Ovary (tissue), 7 donors: ENCODE measurements at regions not wholly inside any gene's neighbourhood (a gene's known extent, or its start where the extent isn't known, plus 50 kb on each side); places are given as distances from the start of the nearest gene placed in this dataset.
"Not testable (repeated sequence)": the region's sequence is repeated elsewhere in the genome, so short reads cannot be mapped to it uniquely, and the experiment has no call there.

Source experiments
- DNase-seq, 5 donors: peaks; one replicate each; pipeline ENCODE4 v3.0.0-alpha.2; 2019 to 2020
- H3K27ac ChIP-seq, 2 donors: fragments of 200-600 bp; one replicate each; pipeline versions ENCODE4 v1.5.1 to v1.8.0; 2019 to 2022
- H3K27me3 ChIP-seq: fragments of 200-600 bp; one replicate; pipeline ENCODE4 v1.8.0; 2022
- H3K36me3 ChIP-seq: fragments of 200-600 bp; sonication (generic); one replicate; pipeline ENCODE4 v1.5.1; 2019
- H3K4me1 ChIP-seq: one replicate; pipeline ENCODE4 v1.8.1; 2013; ENCODE audit warnings: mild to moderate bottlenecking, moderate library complexity; ENCODE audit not compliant: insufficient read depth
- H3K4me3 ChIP-seq: fragments of 200-600 bp; sonication (generic); one replicate; pipeline ENCODE4 v1.5.1; 2017
- H3K9me3 ChIP-seq, 2 donors: fragments of 200-600 bp in 1 of 2; sonication (generic) in 1 of 2; one replicate each; pipeline versions ENCODE4 v1.5.1 to v1.8.1; 2013 to 2019; ENCODE audit warnings: mild to moderate bottlenecking in 1 of 2, moderate library complexity in 1 of 2
- EP300 ChIP-seq: sonication (generic); formaldehyde crosslinking; IDR thresholded peaks from one replicate; pipeline ENCODE4 v1.6.1; 2017; ENCODE audit warnings: antibody characterized with exemption
- POLR2A ChIP-seq: fragments of 450-650 bp; IDR thresholded peaks from one replicate; pipeline ENCODE4 v1.6.1; 2017; ENCODE audit warnings: antibody characterized with exemption, mild to moderate bottlenecking, moderate library complexity
- WGBS, 3 donors: extraction: QIAGEN DNeasy Blood & Tissue Kit in 1 of 3; methylation state at CpG; one replicate each; pipeline versions ENCODE4 v1.1.5 to v1.1.7; 2013 to 2017; 5-methylcytosine and 5-hydroxymethylcytosine counted together
- intact Hi-C, 4 donors: fragments of 100-400 bp; cut with DNase I; formaldehyde crosslinking; loops; one replicate each; pipeline versions ENCODE4 v1.11.0 to v1.15.1; 2022 to 2023
- TF ChIP-seq, protein P1 (sequence below), 3 donors: fragments of 450-650 bp in 2 of 3; fragments of 200-600 bp in 1 of 3; IDR thresholded peaks; one replicate each; pipeline versions ENCODE4 v1.5.1 to v1.8.0; 2016 to 2022; ENCODE audit warnings: antibody characterized with exemption in 3 of 3, mild to moderate bottlenecking in 1 of 3
- donor health status: DM: no; HTN: no; CAD: no; lungs with moderate emphysema.
- donor health status: DM: no; HTN: no; CAD: no.
- donor health status: Bipolar disorder and iron deficiency.
- donor health status: DM: no; HTN: no; CAD: no.
- donor health status: DM: yes; HTN: yes; CAD: no.

DNA sequence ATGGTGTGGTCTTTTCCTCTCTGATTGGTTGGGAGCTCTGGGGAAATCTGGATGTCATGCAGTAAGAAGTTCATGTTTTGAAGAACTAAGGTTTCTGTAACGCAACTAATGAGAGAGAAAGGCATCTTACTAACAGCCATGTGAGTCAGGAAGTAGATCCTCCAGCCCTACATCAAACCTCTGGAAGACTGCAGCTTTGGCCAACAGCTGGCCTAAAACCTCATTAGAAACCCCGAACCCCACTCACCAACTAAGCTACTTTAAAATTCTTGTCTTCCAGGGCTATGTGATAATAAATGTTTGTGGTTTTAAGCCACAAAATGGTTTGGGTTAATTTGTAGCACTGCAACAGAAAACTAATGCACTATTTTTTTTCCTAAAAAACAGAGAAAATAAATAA lies 549.0 kb upstream of the GRID2 start:
- Histone ChIP-seq H3K27ac (no peak overlapping the region), H3K4me3 (no peak overlapping the region), H3K36me3 (no peaks in the 10 kb centered on the region), H3K9me3 (no peaks in the 10 kb centered on the region), H3K4me1 (no peaks in the 10 kb centered on the region), H3K27me3 (no peaks in the 10 kb centered on the region)
- intact Hi-C loops: no loop called here
- no peak for DNase-seq
- WGBS, 3 donors: 44 to 66% (median 61%) methylated on average over 2 of the region's 2 CpGs
- TF ChIP-seq POLR2A: no peak
- TF ChIP-seq, protein P1, sequence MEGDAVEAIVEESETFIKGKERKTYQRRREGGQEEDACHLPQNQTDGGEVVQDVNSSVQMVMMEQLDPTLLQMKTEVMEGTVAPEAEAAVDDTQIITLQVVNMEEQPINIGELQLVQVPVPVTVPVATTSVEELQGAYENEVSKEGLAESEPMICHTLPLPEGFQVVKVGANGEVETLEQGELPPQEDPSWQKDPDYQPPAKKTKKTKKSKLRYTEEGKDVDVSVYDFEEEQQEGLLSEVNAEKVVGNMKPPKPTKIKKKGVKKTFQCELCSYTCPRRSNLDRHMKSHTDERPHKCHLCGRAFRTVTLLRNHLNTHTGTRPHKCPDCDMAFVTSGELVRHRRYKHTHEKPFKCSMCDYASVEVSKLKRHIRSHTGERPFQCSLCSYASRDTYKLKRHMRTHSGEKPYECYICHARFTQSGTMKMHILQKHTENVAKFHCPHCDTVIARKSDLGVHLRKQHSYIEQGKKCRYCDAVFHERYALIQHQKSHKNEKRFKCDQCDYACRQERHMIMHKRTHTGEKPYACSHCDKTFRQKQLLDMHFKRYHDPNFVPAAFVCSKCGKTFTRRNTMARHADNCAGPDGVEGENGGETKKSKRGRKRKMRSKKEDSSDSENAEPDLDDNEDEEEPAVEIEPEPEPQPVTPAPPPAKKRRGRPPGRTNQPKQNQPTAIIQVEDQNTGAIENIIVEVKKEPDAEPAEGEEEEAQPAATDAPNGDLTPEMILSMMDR (IDR thresholded peaks at IDR 0.05): no peak
- no peak for TF ChIP-seq EP300

DNA sequence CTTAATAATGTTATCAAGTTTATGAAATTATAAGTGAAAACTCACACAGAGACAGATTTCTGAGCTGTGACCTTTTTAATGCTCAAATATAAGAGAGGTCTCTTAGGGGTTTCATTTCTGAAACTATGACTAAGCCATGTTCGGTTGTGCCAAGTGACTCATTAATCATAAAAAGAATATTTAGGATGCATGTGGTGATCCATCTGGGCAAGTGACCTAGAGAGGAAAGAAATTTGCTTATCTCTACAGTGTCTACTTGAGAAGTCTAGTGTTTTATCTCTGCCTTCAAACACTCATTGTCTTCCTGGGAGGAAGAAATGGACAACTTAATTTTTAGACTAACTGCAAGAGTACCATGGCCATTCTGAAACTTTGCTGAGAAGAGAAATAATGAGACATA lies 545.3 kb upstream of the GRID2 start:
- no peaks in the 10 kb centered on the region for H3K27me3 ChIP-seq
- DNase-seq: no peak
- intact Hi-C loops: no loop called here
- H3K4me1 ChIP-seq: no peaks in the 10 kb centered on the region
- no peak overlapping the region for H3K4me3 ChIP-seq
- no peak overlapping the region for H3K27ac ChIP-seq
- H3K9me3 ChIP-seq: no peaks in the 10 kb centered on the region
- H3K36me3 ChIP-seq: no peaks in the 10 kb centered on the region
- 36 to 65% (median 59%) methylated on average over 1 of the region's 1 CpG for WGBS, 3 donors
- no peak for TF ChIP-seq POLR2A
- TF ChIP-seq, protein P1 (IDR thresholded peaks at IDR 0.05): no peak
- TF ChIP-seq EP300: no peak

DNA sequence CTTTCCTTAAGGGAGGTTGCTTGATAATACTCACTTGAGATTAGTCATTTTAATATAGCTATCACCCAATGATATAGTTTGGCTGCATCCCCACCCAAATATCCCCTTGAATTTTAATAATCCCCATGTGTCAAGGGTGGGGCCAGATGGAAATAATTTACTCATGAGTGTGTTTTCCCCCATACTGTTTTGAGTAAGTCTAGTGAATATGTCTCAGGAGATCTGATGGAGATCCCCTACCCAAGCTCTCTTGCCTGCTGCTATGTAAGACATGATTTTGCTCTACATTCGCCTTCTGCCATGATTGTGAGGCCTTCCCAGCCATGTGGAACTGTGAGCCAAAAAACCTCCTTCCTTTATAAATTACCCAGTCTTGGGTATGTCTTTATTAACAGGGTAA lies 539.7 kb upstream of the GRID2 start:
- Histone ChIP-seq H3K9me3 (no peaks in the 10 kb centered on the region), H3K27ac (no peak overlapping the region), H3K36me3 (no peaks in the 10 kb centered on the region), H3K4me3 (no peak overlapping the region), H3K4me1 (no peaks in the 10 kb centered on the region), H3K27me3 (no peaks in the 10 kb centered on the region)
- intact Hi-C loops: no loop called here
- TF ChIP-seq, protein P1 (IDR thresholded peaks at IDR 0.05): no peak
- TF ChIP-seq EP300: no peak
- TF ChIP-seq POLR2A: no peak
- 71 to 86% (median 82%) methylated on average over 1 of the region's 1 CpG for WGBS, 3 donors
- no peak for DNase-seq

DNA sequence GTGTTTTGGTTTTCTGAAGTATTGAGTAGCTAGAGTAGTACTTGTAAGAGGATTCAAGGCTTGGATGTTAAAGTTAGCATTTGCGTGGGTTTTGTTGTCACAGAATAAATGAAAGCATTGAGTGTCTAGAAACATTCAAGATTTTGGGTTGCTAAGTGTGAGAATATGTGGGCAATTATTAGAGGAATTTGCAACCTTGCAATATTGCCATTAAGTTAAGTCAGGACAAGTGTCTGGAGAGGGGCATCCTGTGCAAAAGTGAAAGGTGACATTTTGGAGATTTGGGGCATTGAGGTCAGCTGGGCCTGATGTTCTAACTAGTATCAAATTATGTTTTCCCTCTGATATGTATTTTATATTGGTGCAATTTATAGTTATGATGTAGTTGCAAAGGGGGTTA lies 533.9 kb upstream of the GRID2 start:
- H3K4me1 ChIP-seq: no peaks in the 10 kb centered on the region
- no peak for TF ChIP-seq POLR2A
- TF ChIP-seq, protein P1 (IDR thresholded peaks at IDR 0.05): no peak
- no peak for TF ChIP-seq EP300
- no peak for DNase-seq
- no peaks in the 10 kb centered on the region for H3K27me3 ChIP-seq
- intact Hi-C loops: no loop called here
- H3K36me3 ChIP-seq: no peaks in the 10 kb centered on the region
- H3K27ac ChIP-seq: no peak overlapping the region
- peaks cover 0 to 3% of the 10 kb centered on the region in 2 donors for H3K9me3 ChIP-seq
- H3K4me3 ChIP-seq: no peak overlapping the region
- 83 to 93% (median 84%) methylated on average over 1 of the region's 1 CpG for WGBS, 3 donors

DNA sequence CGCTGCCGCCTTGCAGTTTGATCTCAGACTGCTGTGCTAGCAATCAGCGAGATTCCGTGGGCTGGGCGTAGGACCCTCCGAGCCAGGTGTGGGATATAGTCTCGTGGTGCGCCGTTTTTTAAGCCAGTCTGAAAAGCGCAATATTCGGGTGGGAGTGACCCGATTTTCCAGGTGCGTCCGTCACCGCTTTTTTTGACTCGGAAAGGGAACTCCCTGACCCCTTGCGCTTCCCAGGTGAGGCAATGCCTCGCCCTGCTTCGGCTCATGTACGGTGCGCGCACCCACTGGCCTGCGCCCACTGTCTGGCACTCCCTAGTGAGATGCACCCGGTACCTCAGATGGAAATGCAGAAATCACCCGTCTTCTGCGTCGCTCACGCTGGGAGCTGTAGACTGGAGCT lies 512.1 kb upstream of the GRID2 start:
- DNase-seq, H3K4me1 ChIP-seq, H3K4me3 ChIP-seq, H3K36me3 ChIP-seq, intact Hi-C loops, H3K27me3 ChIP-seq, H3K27ac ChIP-seq, H3K9me3 ChIP-seq: not testable (repeated sequence)
- WGBS, 3 donors: 37 to 71% (median 48%) methylated on average over 26 to 28 of the region's 28 CpGs
